H1 (cell line): ENCODE measurements at regions not wholly inside any gene's neighbourhood (a gene's known extent, or its start where the extent isn't known, plus 50 kb on each side); places are given as distances from the start of the nearest gene placed in this dataset.

ENCODE experiments used
- CHD2 ChIP-seq: IDR thresholded peaks from 2 replicates; pipeline ENCODE4 v1.6.1; 2012; ENCODE audit warnings: low read length, improper control_type of control experiment
- CHD7 ChIP-seq: fragments of 300-600 bp; sonication (generic); IDR thresholded peaks from 2 replicates; pipeline ENCODE4 v1.7.1; 2012; ENCODE audit warnings: low read length, moderate library complexity, mild to moderate bottlenecking, inconsistent platforms; ENCODE audit not compliant: insufficient replicate concordance
- CREB1 ChIP-seq: IDR thresholded peaks from 2 replicates; pipeline ENCODE4 v1.6.1; 2012; ENCODE audit warnings: inconsistent platforms
- EP300 ChIP-seq, 2 experiments: IDR thresholded peaks; 1 replicate in 1 of 2; 2 replicates in 1 of 2; pipeline ENCODE4 v1.6.1; 2011 to 2012; ENCODE audit warnings: low read depth in 2 of 2, low read length in 2 of 2, mild to moderate bottlenecking in 2 of 2, borderline replicate concordance in 1 of 2, inconsistent platforms in 1 of 2, moderate library complexity in 1 of 2
- KDM1A ChIP-seq: fragments of 200-600, 300-600 bp; sonication (generic); IDR thresholded peaks from 2 replicates; pipeline ENCODE4 v1.7.1; 2016; ENCODE audit warnings: mild to moderate bottlenecking, low read length, borderline replicate concordance
- KDM5A ChIP-seq: fragments of 200-600 bp; IDR thresholded peaks from 2 replicates; pipeline ENCODE4 v1.7.1; 2012; ENCODE audit warnings: mild to moderate bottlenecking, low read length, inconsistent platforms, mixed read lengths
- POLR2AphosphoS5 ChIP-seq: IDR thresholded peaks from 2 replicates; pipeline ENCODE4 v1.6.1; 2011; ENCODE audit warnings: low read depth, low read length
- RAD21 ChIP-seq, 2 experiments: IDR thresholded peaks in 1 of 2; conservative IDR thresholded peaks in 1 of 2; 2 replicates each; pipeline ENCODE4 v1.6.1; 2011; ENCODE audit warnings: low read depth in 2 of 2, low read length in 2 of 2, improper control_type of control experiment in 1 of 2, inconsistent platforms in 1 of 2, mild to moderate bottlenecking in 1 of 2, moderate library complexity in 1 of 2
- SAP30 ChIP-seq: fragments of 300-600 bp; sonication (generic); IDR thresholded peaks from 2 replicates; pipeline ENCODE4 v1.7.1; 2012; ENCODE audit warnings: low read length, moderate library complexity, mild to moderate bottlenecking, inconsistent platforms; ENCODE audit not compliant: insufficient read depth, insufficient replicate concordance
- SRF ChIP-seq: IDR thresholded peaks from 2 replicates; pipeline ENCODE4 v1.6.1; 2011; ENCODE audit warnings: mild to moderate bottlenecking, low read depth, low read length, moderate library complexity
- TCF12 ChIP-seq: IDR thresholded peaks from 2 replicates; pipeline ENCODE4 v1.6.1; 2011; ENCODE audit warnings: low read depth, mild to moderate bottlenecking, low read length
- ZNF274 ChIP-seq: IDR thresholded peaks from 2 replicates; pipeline ENCODE4 v1.7.0; 2012; ENCODE audit warnings: low read length, borderline replicate concordance; ENCODE audit errors: extremely low read depth

GRCh38 chr20:24879875-24880274, 69.2 kb upstream of the CST7 start (continued):
- TF ChIP-seq CHD7 = no peak
- TF ChIP-seq CREB1 = no peak
- no peak for TF ChIP-seq SRF
- TF ChIP-seq SAP30 = no peak
- TF ChIP-seq RAD21 (IDR thresholded peaks at IDR 0.05 in 1 of 2, conservative IDR thresholded peaks at IDR 0.05 in 1 of 2; ENCODE audit: low read depth in 2 of 2, low read length in 2 of 2) = no peak
- TF ChIP-seq ZNF274 = no peak
- no peak for TF ChIP-seq EP300 (IDR thresholded peaks at IDR 0.05; ENCODE audit: borderline replicate concordance in 1 of 2, low read depth in 2 of 2, low read length in 2 of 2)
- no peak for TF ChIP-seq TCF12
- no peak for TF ChIP-seq CHD2
- TF ChIP-seq KDM5A = no peak
- no peak for TF ChIP-seq POLR2AphosphoS5
- no peak for TF ChIP-seq KDM1A
